A549 (cell line): ENCODE measurements at regions not wholly inside any gene's neighbourhood (a gene's known extent, or its start where the extent isn't known, plus 50 kb on each side); places are given as distances from the start of the nearest gene placed in this dataset.

ENCODE experiments used
- ATAC-seq, 2 experiments: fragments of 200-7000 bp in 1 of 2; fragments of >200 bp in 1 of 2; cut with Nextera tagmentation in 1 of 2; cut with Tn5 transposase in 1 of 2; 3 replicates each; pipeline versions ENCODE4 v1.8.0 to v1.9.1; 2018 to 2020; ENCODE audit warnings: mild to moderate bottlenecking in 1 of 2, moderate library complexity in 1 of 2
- CTCF ChIA-PET: fragments of 300-600 bp; sonication (Branson Sonifier 250); formaldehyde crosslinking; extraction: SDS; loops from one replicate; lab custom pipeline; 2021; ENCODE audit warnings: antibody characterized with exemption, inconsistent platforms; lab: Yijun Ruan, JAX
- POLR2A ChIA-PET: fragments of 350-600 bp; formaldehyde crosslinking; extraction: SDS; loops from one replicate; lab custom pipeline; 2021; ENCODE audit warnings: antibody characterized with exemption, inconsistent platforms; lab: Yijun Ruan, JAX
- DNase-seq, 2 experiments: peaks; one replicate each; pipeline versions ENCODE4 v3.0.0 to v3.0.0-alpha.2; 2011 to 2016; ENCODE audit warnings: low read depth in 1 of 2, low spot score in 1 of 2
- FAIRE-seq: peaks from 2 replicates; lab custom pipeline; 2011; peaks lifted over from hg19 to GRCh38; lab: Jason Lieb, UNC
- H3K27ac ChIP-seq, 2 experiments: fragments of >200 bp; sonication (Bioruptor Twin); formaldehyde crosslinking; 3 replicates each; pipeline ENCODE4 v1.5.1; 2016 to 2017
- H3K4me1 ChIP-seq: fragments of >200 bp; sonication (Bioruptor Twin); formaldehyde crosslinking; 3 replicates; pipeline ENCODE4 v1.6.1; 2016
- H3K4me2 ChIP-seq: fragments of >200 bp; sonication (Bioruptor Twin); formaldehyde crosslinking; 3 replicates; pipeline ENCODE4 v1.6.1; 2016
- H3K4me3 ChIP-seq: fragments of >200 bp; sonication (Bioruptor Twin); formaldehyde crosslinking; 3 replicates; pipeline ENCODE4 v1.5.1; 2016
- H3K9me3 ChIP-seq: fragments of >200 bp; sonication (Bioruptor Twin); formaldehyde crosslinking; 3 replicates; pipeline ENCODE4 v1.6.1; 2016
- BCL3 ChIP-seq: fragments of >200 bp; sonication (Bioruptor Twin); formaldehyde crosslinking; IDR thresholded peaks from 3 replicates; pipeline ENCODE4 v1.6.1; 2016
- CBX2 ChIP-seq: fragments of 200-600 bp; sonication (generic); IDR thresholded peaks from 2 replicates; pipeline ENCODE4 v1.6.1; 2016; ENCODE audit warnings: low read depth, mild to moderate bottlenecking, borderline replicate concordance
- CBX8 ChIP-seq: fragments of 200-600 bp; sonication (generic); IDR thresholded peaks from 2 replicates; pipeline ENCODE4 v1.6.1; 2016
- CEBPB ChIP-seq, 2 experiments: fragments of >200 bp in 1 of 2; sonication (Bioruptor Twin) in 1 of 2; formaldehyde crosslinking in 1 of 2; IDR thresholded peaks; 2 replicates each; pipeline ENCODE4 v1.6.1; 2012 to 2016
- CHD4 ChIP-seq: fragments of 200-600 bp; sonication (generic); IDR thresholded peaks from 2 replicates; pipeline ENCODE4 v1.6.1; 2016; ENCODE audit warnings: antibody characterized with exemption, mild to moderate bottlenecking, borderline replicate concordance
- E2F6 ChIP-seq: IDR thresholded peaks from 2 replicates; pipeline ENCODE4 v1.6.1; 2012; ENCODE audit warnings: low read depth, borderline replicate concordance
- EHF ChIP-seq: fragments of 250-450 bp; sonication (Bioruptor Pico); IDR thresholded peaks from 2 replicates; pipeline ENCODE4 v1.5.0; 2020; ENCODE audit warnings: mild to moderate bottlenecking
- FOSL2 ChIP-seq, 2 experiments: fragments of 450-650 bp in 1 of 2; fragments of >200 bp in 1 of 2; sonication (Bioruptor Twin) in 1 of 2; formaldehyde crosslinking; IDR thresholded peaks; 2 replicates each; pipeline versions ENCODE4 v1.5.0 to v1.6.1; 2016 to 2020; ENCODE audit warnings: mild to moderate bottlenecking in 1 of 2, moderate library complexity in 1 of 2
- FOXS1 ChIP-seq: fragments of 250-450 bp; sonication (Bioruptor Pico); IDR thresholded peaks from 2 replicates; pipeline ENCODE4 v1.5.0; 2020; ENCODE audit warnings: mild to moderate bottlenecking, moderate library complexity
- GATA3 ChIP-seq: IDR thresholded peaks from 2 replicates; pipeline ENCODE4 v1.6.1; 2012; ENCODE audit warnings: borderline replicate concordance
- HES2 ChIP-seq: fragments of >200 bp; sonication (Bioruptor Twin); formaldehyde crosslinking; IDR thresholded peaks from 2 replicates; pipeline ENCODE4 v1.6.1; 2016
- HOXA7 ChIP-seq: fragments of 250-450 bp; sonication (Bioruptor Pico); IDR thresholded peaks from 2 replicates; pipeline ENCODE4 v1.5.0; 2020; ENCODE audit warnings: mild to moderate bottlenecking, moderate library complexity
- HOXB13 ChIP-seq: fragments of 250-450 bp; sonication (Bioruptor Pico); IDR thresholded peaks from 2 replicates; pipeline ENCODE4 v1.5.0; 2020; ENCODE audit warnings: low read depth, mild to moderate bottlenecking, moderate library complexity
- JUN ChIP-seq, 2 experiments: fragments of >200 bp; sonication (Bioruptor Twin); formaldehyde crosslinking; IDR thresholded peaks; 2 replicates in 1 of 2; 3 replicates in 1 of 2; pipeline ENCODE4 v1.6.1; 2016 to 2017
- MAFK ChIP-seq: fragments of 450-650 bp; IDR thresholded peaks from 2 replicates; pipeline ENCODE4 v1.6.1; 2014; ENCODE audit not compliant: partially characterized antibody
- MAX ChIP-seq: IDR thresholded peaks from 2 replicates; pipeline ENCODE4 v1.6.1; 2012
- MAZ ChIP-seq: fragments of 150-350 bp; IDR thresholded peaks from 2 replicates; pipeline ENCODE4 v1.6.1; 2014; ENCODE audit warnings: antibody characterized with exemption, low read depth, low read length, borderline replicate concordance
- NFE2L2 ChIP-seq: fragments of 150-350 bp; conservative IDR thresholded peaks from 2 replicates; pipeline ENCODE4 v1.6.1; 2014; ENCODE audit warnings: low read length
- PBX3 ChIP-seq: IDR thresholded peaks from 2 replicates; pipeline ENCODE4 v1.6.1; 2012
- PHF8 ChIP-seq: fragments of 200-600 bp; sonication (generic); IDR thresholded peaks from 2 replicates; pipeline ENCODE4 v1.6.1; 2016; ENCODE audit warnings: low read depth, mild to moderate bottlenecking, antibody characterized with exemption, moderate library complexity, borderline replicate concordance
- RAD21 ChIP-seq, 2 experiments: fragments of >200 bp in 1 of 2; sonication (Bioruptor Twin) in 1 of 2; formaldehyde crosslinking in 1 of 2; IDR thresholded peaks in 1 of 2; conservative IDR thresholded peaks in 1 of 2; 2 replicates in 1 of 2; 3 replicates in 1 of 2; pipeline ENCODE4 v1.6.1; 2012 to 2018; ENCODE audit warnings: inconsistent platforms in 1 of 2
- RARB ChIP-seq: fragments of 250-450 bp; sonication (Bioruptor Pico); IDR thresholded peaks from 2 replicates; pipeline ENCODE4 v1.8.0; 2021; ENCODE audit warnings: mild to moderate bottlenecking, moderate library complexity
- SMC3 ChIP-seq: fragments of >200 bp; sonication (Bioruptor Twin); formaldehyde crosslinking; IDR thresholded peaks from 3 replicates; pipeline ENCODE4 v1.6.1; 2018; ENCODE audit warnings: inconsistent platforms
- SREBF2 ChIP-seq: fragments of 450-650 bp; IDR thresholded peaks from 2 replicates; pipeline ENCODE4 v1.6.1; 2014; ENCODE audit warnings: mild to moderate bottlenecking, moderate library complexity
- TP53 ChIP-seq: fragments of 250-450 bp; sonication (Bioruptor Pico); IDR thresholded peaks from 2 replicates; pipeline ENCODE4 v1.5.0; 2021; ENCODE audit warnings: mild to moderate bottlenecking, moderate library complexity
- ZC3H11A ChIP-seq: fragments of 450-650 bp; IDR thresholded peaks from 2 replicates; pipeline ENCODE4 v1.6.1; 2014; ENCODE audit warnings: antibody characterized with exemption, mild to moderate bottlenecking
- WGBS: methylation state at CpG from one replicate; pipeline ENCODE4 v1.1.6; 2017; ENCODE audit errors: missing lambda C conversion rate; 5-methylcytosine and 5-hydroxymethylcytosine counted together

- ATAC-seq (no peak), FAIRE-seq (no peak), DNase-seq (no peak)
- H3K27ac ChIP-seq, result no peak overlapping the region
- 87% methylated on average over 19 of the region's 19 CpGs for WGBS
- TF ChIP-seq FOXS1 (CRISPR knock-in tag) (no peak), CBX2 (no peak), HOXB13 (CRISPR knock-in tag) (no peak), ZC3H11A (no peak), BCL3 (no peak), TP53 (CRISPR knock-in tag) (no peak), MAZ (no peak), JUN (IDR thresholded peaks at IDR 0.05) (no peak), RAD21 (conservative IDR thresholded peaks at IDR 0.05 in 1 of 2, IDR thresholded peaks at IDR 0.05 in 1 of 2) (no peak), HOXA7 (no peak), RARB (CRISPR knock-in tag) (no peak), PHF8 (no peak), NFE2L2 (no peak), HES2 (no peak), EHF (CRISPR knock-in tag) (no peak), SMC3 (no peak)
- TF ChIP-seq, all 56 proteins: peak for 0
- Histone ChIP-seq H3K9me3 (no peaks in the 10 kb centered on the region), H3K4me2 (no peak overlapping the region), H3K4me3 (no peak overlapping the region), H3K4me1 (no peaks in the 10 kb centered on the region)
- CTCF ChIA-PET, result interaction anchor here (0.6 to 1.3 kb wide), 3 partner anchors 22 to 169 kb away, joined by 3 to 4 read pairs (median 3); no protein-coding TSS in a partner anchor
- POLR2A ChIA-PET, result no interaction called here
Measured at GRCh38 chr11:69232821-69233743, 60.9 kb upstream of the MYEOV start.

- POLR2A ChIA-PET, result no interaction called here
- CTCF ChIA-PET, result interaction anchor here (0.6 to 1.3 kb wide), 3 partner anchors 23 to 168 kb away, joined by 3 to 4 read pairs (median 3); no protein-coding TSS in a partner anchor
Measured at GRCh38 chr11:69233744-69234570, 60.0 kb upstream of the MYEOV start.

More at GRCh38 chr11:69233744-69234570, 60.0 kb upstream of the MYEOV start:
- no peaks in the 10 kb centered on the region for H3K9me3 ChIP-seq
- 88% methylated on average over 26 of the region's 26 CpGs for WGBS
- no peak overlapping the region for H3K4me3 ChIP-seq
- no peak for TF ChIP-seq NFE2L2
- no peak for TF ChIP-seq CHD4
- TF ChIP-seq SMC3, result no peak
- no peak for TF ChIP-seq PBX3
- no peak for TF ChIP-seq CEBPB (IDR thresholded peaks at IDR 0.05)
- no peak for TF ChIP-seq CBX8
- no peak for TF ChIP-seq EHF (CRISPR knock-in tag)
- no peak for TF ChIP-seq GATA3
- no peak for TF ChIP-seq SREBF2
- no peak for TF ChIP-seq MAFK
- no peak for TF ChIP-seq HOXB13 (CRISPR knock-in tag)
- no peak for TF ChIP-seq FOSL2 (IDR thresholded peaks at IDR 0.05)
- no peak for TF ChIP-seq FOSL2 (CRISPR knock-in tag; IDR thresholded peaks at IDR 0.05)
- TF ChIP-seq JUN (IDR thresholded peaks at IDR 0.05), result no peak
- TF ChIP-seq E2F6, result no peak
- TF ChIP-seq MAX, result no peak
- no peak for TF ChIP-seq FOXS1 (CRISPR knock-in tag)
- no peak for TF ChIP-seq ZC3H11A
- no peak for TF ChIP-seq RAD21 (conservative IDR thresholded peaks at IDR 0.05 in 1 of 2, IDR thresholded peaks at IDR 0.05 in 1 of 2)
- H3K4me2 ChIP-seq, result no peak overlapping the region
- FAIRE-seq (no peak), DNase-seq (no peak), ATAC-seq (no peak)
- H3K4me1 ChIP-seq, result no peaks in the 10 kb centered on the region
- H3K27ac ChIP-seq, result no peak overlapping the region
